Activated CD4-positive, alpha-beta T cell treated with anti-CD3 and anti-CD28 coated beads, Interleukin-2, amount 10 ng/mL, durations not matched to agents 24 days and 14 days (primary cell): ENCODE measurements at regions not wholly inside any gene's neighbourhood (a gene's known extent, or its start where the extent isn't known, plus 50 kb on each side); places are given as distances from the start of the nearest gene placed in this dataset.
"Not testable (repeated sequence)": the region's sequence is repeated elsewhere in the genome, so short reads cannot be mapped to it uniquely, and the experiment has no call there.

Source experiments
- DNase-seq: peaks from one replicate; pipeline ENCODE4 v3.0.0; 2022
- H3K27ac Mint-ChIP-seq: one replicate; pipeline ENCODE4 v1.8.0; 2022; ENCODE audit warnings: mild to moderate bottlenecking, mixed read lengths
- H3K27me3 Mint-ChIP-seq: one replicate; pipeline ENCODE4 v1.8.0; 2022; ENCODE audit warnings: mixed read lengths
- H3K36me3 Mint-ChIP-seq: one replicate; pipeline ENCODE4 v1.8.0; 2022; ENCODE audit warnings: low read depth, mild to moderate bottlenecking, mixed read lengths
- H3K4me1 Mint-ChIP-seq: one replicate; pipeline ENCODE4 v1.8.0; 2021; ENCODE audit warnings: mixed read lengths
- H3K4me3 Mint-ChIP-seq: one replicate; pipeline ENCODE4 v1.8.0; 2022; ENCODE audit warnings: mild to moderate bottlenecking, moderate library complexity, mixed read lengths
- H3K9me3 Mint-ChIP-seq: one replicate; pipeline ENCODE4 v1.8.0; 2021; ENCODE audit warnings: mixed read lengths
- intact Hi-C: fragments of 100-400 bp; cut with micrococcal nuclease; formaldehyde crosslinking; loops from one replicate; pipeline ENCODE4 v1.15.1; 2023

GRCh38 chr2:62326735-62327134 is 130.8 kb downstream of the B3GNT2 start:
- intact Hi-C loops: no loop called here
- Mint-ChIP-seq H3K4me3 (no peak overlapping the region), H3K9me3 (peaks cover 12% of the 10 kb centered on the region), H3K4me1 (peaks cover 2% of the 10 kb centered on the region), H3K27me3 (peaks cover 5% of the 10 kb centered on the region), H3K36me3 (peaks cover 3% of the 10 kb centered on the region), H3K27ac (no peak overlapping the region)
- DNase-seq: no peak

- peaks cover 5% of the 10 kb centered on the region for H3K27me3 Mint-ChIP-seq
- peaks cover 12% of the 10 kb centered on the region for H3K9me3 Mint-ChIP-seq
- H3K36me3 Mint-ChIP-seq: peaks cover 3% of the 10 kb centered on the region
- H3K4me1 Mint-ChIP-seq: peaks cover 8% of the 10 kb centered on the region
- DNase-seq: no peak
- intact Hi-C loops: no loop called here
- H3K4me3 Mint-ChIP-seq: no peak overlapping the region
- H3K27ac Mint-ChIP-seq: no peak overlapping the region
Observed at GRCh38 chr2:62325398-62325797, 129.5 kb downstream of the B3GNT2 start.

- no peak for DNase-seq
- H3K4me1 Mint-ChIP-seq: peaks cover 12% of the 10 kb centered on the region
- H3K9me3 Mint-ChIP-seq: peaks cover 9% of the 10 kb centered on the region
- H3K27ac Mint-ChIP-seq: peak overlapping the region; percentile 65
- peaks cover 3% of the 10 kb centered on the region for H3K36me3 Mint-ChIP-seq
- intact Hi-C loops: no loop called here
- H3K4me3 Mint-ChIP-seq: no peak overlapping the region
- H3K27me3 Mint-ChIP-seq: no peaks in the 10 kb centered on the region
Observed at GRCh38 chr2:62321380-62322289, 125.7 kb downstream of the B3GNT2 start.

- no peaks in the 10 kb centered on the region for H3K27me3 Mint-ChIP-seq
- H3K4me1 Mint-ChIP-seq: peaks cover 12% of the 10 kb centered on the region
- no peak overlapping the region for H3K4me3 Mint-ChIP-seq
- intact Hi-C loops: no loop called here
- DNase-seq: no peak
- H3K9me3 Mint-ChIP-seq: peaks cover 9% of the 10 kb centered on the region
- H3K36me3 Mint-ChIP-seq: peaks cover 3% of the 10 kb centered on the region
- peak overlapping the region; percentile 29 for H3K27ac Mint-ChIP-seq
Observed at GRCh38 chr2:62320657-62321357, 124.9 kb downstream of the B3GNT2 start.

- H3K36me3 Mint-ChIP-seq, H3K9me3 Mint-ChIP-seq, DNase-seq, H3K4me3 Mint-ChIP-seq, H3K27me3 Mint-ChIP-seq, intact Hi-C loops, H3K27ac Mint-ChIP-seq: not testable (repeated sequence)
- H3K4me1 Mint-ChIP-seq: peaks cover 12% of the 10 kb centered on the region
Observed at GRCh38 chr2:62320137-62320536, 124.2 kb downstream of the B3GNT2 start.

- Mint-ChIP-seq H3K4me3 (no peak overlapping the region), H3K27ac (no peak overlapping the region), H3K36me3 (no peaks in the 10 kb centered on the region), H3K9me3 (peaks cover 1% of the 10 kb centered on the region), H3K4me1 (peaks cover 18% of the 10 kb centered on the region), H3K27me3 (no peaks in the 10 kb centered on the region)
- intact Hi-C loops: no loop called here
- no peak for DNase-seq
Observed at GRCh38 chr2:62319070-62319469, 123.2 kb downstream of the B3GNT2 start.

GRCh38 chr2:62315476-62315875 is 119.6 kb downstream of the B3GNT2 start:
- DNase-seq: no peak
- Mint-ChIP-seq H3K36me3 (peaks cover 2% of the 10 kb centered on the region), H3K27ac (no peak overlapping the region), H3K9me3 (no peaks in the 10 kb centered on the region), H3K4me1 (peaks cover 19% of the 10 kb centered on the region), H3K4me3 (no peak overlapping the region), H3K27me3 (no peaks in the 10 kb centered on the region)
- intact Hi-C loops: no loop called here

- intact Hi-C loops: no loop called here
- Mint-ChIP-seq H3K4me1 (peaks cover 31% of the 10 kb centered on the region), H3K36me3 (peaks cover 2% of the 10 kb centered on the region), H3K27ac (peak overlapping the region; percentile 75), H3K9me3 (no peaks in the 10 kb centered on the region), H3K4me3 (peak overlapping the region; percentile 66), H3K27me3 (no peaks in the 10 kb centered on the region)
- DNase-seq: no peak
Observed at GRCh38 chr2:62314291-62314690, 118.4 kb downstream of the B3GNT2 start.

- intact Hi-C loops: no loop called here
- no peaks in the 10 kb centered on the region for H3K27me3 Mint-ChIP-seq
- H3K9me3 Mint-ChIP-seq: no peaks in the 10 kb centered on the region
- peaks cover 2% of the 10 kb centered on the region for H3K36me3 Mint-ChIP-seq
- peak overlapping the region; percentile 66 for H3K4me3 Mint-ChIP-seq
- DNase-seq: peak; percentile 74
- H3K4me1 Mint-ChIP-seq: peaks cover 30% of the 10 kb centered on the region
- H3K27ac Mint-ChIP-seq: peak overlapping the region; percentile 75
Observed at GRCh38 chr2:62313449-62314227, 117.7 kb downstream of the B3GNT2 start.

GRCh38 chr2:62309465-62310091 is 113.7 kb downstream of the B3GNT2 start:
- Mint-ChIP-seq H3K9me3 (no peaks in the 10 kb centered on the region), H3K4me1 (peaks cover 62% of the 10 kb centered on the region), H3K27ac (peak overlapping the region; percentile 83), H3K36me3 (peaks cover 2% of the 10 kb centered on the region), H3K4me3 (peak overlapping the region; percentile 35), H3K27me3 (peaks cover 1% of the 10 kb centered on the region)
- intact Hi-C loops: loop anchor here (5.0 to 10.0 kb wide), 4 partner anchors 395 to 1295 kb away; partner anchors contain the start of genes COMMD1, EHBP1, PEX13 and PUS10
- peak; percentile 69 for DNase-seq

GRCh38 chr2:62309081-62309464 is 113.2 kb downstream of the B3GNT2 start:
- H3K4me3 Mint-ChIP-seq: no peak overlapping the region
- peaks cover 62% of the 10 kb centered on the region for H3K4me1 Mint-ChIP-seq
- DNase-seq: no peak
- peaks cover 3% of the 10 kb centered on the region for H3K36me3 Mint-ChIP-seq
- H3K27me3 Mint-ChIP-seq: peaks cover 1% of the 10 kb centered on the region
- no peak overlapping the region for H3K27ac Mint-ChIP-seq
- no peaks in the 10 kb centered on the region for H3K9me3 Mint-ChIP-seq
- intact Hi-C loops: loop anchor here (5.0 to 10.0 kb wide), 4 partner anchors 396 to 1294 kb away; partner anchors contain the start of genes COMMD1, EHBP1, PEX13 and PUS10

GRCh38 chr2:62307469-62308389 is 111.8 kb downstream of the B3GNT2 start:
- Mint-ChIP-seq H3K4me3 (peak overlapping the region; percentile 60), H3K4me1 (peaks cover 67% of the 10 kb centered on the region), H3K9me3 (no peaks in the 10 kb centered on the region), H3K27ac (peak overlapping the region; percentile 94), H3K36me3 (peaks cover 3% of the 10 kb centered on the region), H3K27me3 (peaks cover 1% of the 10 kb centered on the region)
- intact Hi-C loops: loop anchor here (5.0 to 10.0 kb wide), 4 partner anchors 397 to 1293 kb away; partner anchors contain the start of genes COMMD1, EHBP1, PEX13 and PUS10
- DNase-seq: no peak
